ENCODE measurements at regions not wholly inside any gene's neighbourhood (a gene's known extent, or its start where the extent isn't known, plus 50 kb on each side); places are given as distances from the start of the nearest gene placed in this dataset.
"Not testable (repeated sequence)": the region's sequence is repeated elsewhere in the genome, so short reads cannot be mapped to it uniquely, and the experiment has no call there.

DNA sequence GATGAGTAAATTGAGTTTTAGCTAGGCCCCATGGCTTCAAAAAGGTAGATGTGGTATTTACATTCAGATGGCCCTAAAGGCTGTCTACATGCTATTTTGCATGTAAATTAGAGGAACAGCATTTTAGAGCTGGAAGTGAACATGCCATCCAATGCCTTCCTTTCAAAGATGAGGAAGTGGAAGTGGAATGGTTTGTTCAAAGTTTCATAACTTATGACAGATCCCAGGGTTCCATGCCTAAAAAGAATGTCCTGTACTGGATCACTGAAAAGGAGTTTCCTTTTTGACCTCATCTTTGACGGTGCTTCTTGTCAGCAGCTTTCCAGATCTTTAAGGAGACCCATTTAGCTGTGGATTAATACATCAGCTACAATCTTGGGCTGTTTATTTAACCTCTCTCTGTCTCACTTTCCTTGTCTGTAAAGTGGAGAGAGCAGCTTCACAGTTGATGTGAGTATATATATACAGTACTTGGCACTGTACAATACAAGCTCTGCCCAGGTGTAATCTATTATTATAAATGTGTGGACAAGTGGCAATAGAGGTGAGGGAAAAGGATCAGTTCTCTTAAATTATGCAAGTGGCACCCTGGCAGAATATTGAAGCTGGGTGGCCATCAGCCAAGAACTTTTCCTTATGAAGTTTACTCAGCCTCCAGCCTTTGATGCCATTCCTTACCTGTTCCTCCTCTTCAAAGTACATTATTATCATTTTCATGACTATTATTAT is 68.7 kb upstream of the GOLGA8B start:
- no peak for DNase-seq (ENCODE audit: low read depth)

DNA sequence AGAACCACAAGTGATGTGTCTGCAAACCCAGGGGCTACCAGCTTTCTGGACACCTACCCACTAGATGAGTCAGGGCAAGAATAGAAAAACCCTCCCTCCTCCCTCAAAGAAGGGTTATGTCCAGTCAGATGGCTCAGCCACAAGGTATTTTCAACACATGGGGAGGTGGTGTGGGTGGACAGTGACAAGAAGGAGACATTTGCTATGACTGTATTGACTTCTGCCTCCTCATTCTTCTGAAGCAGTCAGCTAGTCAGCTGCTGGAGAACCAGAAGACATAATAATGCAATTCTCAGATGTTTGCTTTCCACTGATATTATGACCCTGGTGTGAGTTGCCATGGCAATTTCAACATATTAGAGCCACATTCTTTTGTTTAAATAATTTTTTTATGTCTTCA is 66.7 kb upstream of the GOLGA8B start:
- no peak for DNase-seq (ENCODE audit: low read depth)

DNA sequence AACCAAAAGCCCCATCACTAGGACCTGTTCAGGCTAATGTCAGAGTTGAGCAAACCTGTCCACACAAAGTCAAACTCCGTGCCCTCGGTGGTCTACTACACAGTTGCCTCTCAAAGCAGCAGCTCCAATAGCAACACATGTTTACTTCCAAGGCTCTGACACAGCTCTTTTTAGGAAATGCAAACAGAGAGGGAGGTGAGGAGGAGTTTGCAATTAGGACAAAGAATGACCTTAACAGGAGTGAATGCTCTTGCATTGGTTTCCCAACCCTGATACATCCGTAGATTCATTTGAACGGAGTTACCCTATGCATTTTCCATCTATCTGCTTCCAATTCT is 64.8 kb upstream of the GOLGA8B start:
- DNase-seq (ENCODE audit: low read depth): no peak

DNA sequence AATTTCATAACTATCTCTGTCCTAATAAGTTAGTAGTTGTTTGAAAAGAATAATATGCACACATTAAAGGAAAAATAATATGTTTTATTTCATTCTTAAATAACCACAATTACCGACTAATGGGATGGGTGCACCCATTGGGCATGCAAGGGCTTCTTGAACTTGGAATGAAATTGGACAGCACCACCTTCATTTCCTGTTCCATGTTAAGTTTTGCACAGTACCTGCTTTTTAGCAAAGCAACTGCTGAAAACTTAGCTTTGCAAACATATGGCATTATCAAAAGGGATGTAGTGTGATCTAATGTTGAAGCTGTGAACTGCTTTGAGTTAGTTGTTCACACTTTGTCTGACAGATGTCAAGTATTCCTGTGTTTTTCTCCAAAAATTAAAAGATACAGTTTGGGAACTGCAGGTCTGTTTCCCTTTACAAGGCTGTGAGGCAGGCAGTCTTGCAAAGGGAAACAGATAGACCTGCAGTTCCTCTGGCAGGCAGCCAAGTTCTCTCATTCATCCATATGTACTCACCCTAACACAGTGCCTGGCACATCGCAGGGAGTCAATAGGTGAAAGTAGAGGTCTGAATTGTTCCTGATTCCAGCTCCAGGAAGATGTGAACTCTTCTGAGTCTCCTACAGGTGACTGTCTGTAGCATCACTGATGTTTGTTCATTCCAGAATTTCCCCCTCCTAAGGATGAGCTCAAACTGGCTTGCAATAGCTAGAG is 64.3 kb upstream of the GOLGA8B start:
- no peak for DNase-seq (ENCODE audit: low read depth)

DNA sequence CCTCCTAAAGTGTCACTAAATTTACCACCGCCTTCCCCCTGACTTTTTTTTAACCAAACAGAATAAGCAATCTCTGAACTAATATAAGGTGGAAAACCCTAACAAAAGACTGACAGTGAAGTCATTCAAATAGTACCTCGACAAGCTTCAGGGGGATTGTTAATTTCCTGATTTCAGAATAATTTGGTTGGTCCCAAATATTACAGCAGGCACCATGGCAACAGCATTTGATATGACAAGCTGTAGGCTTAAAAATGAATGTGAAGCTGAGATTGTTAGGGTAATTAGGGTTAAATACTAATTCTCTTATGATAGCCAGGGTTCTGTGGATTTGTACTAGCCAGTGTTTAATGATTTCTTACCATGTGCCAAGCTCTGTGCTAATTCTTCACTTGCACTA is 63.5 kb upstream of the GOLGA8B start:
- no peak for DNase-seq (ENCODE audit: low read depth)

DNA sequence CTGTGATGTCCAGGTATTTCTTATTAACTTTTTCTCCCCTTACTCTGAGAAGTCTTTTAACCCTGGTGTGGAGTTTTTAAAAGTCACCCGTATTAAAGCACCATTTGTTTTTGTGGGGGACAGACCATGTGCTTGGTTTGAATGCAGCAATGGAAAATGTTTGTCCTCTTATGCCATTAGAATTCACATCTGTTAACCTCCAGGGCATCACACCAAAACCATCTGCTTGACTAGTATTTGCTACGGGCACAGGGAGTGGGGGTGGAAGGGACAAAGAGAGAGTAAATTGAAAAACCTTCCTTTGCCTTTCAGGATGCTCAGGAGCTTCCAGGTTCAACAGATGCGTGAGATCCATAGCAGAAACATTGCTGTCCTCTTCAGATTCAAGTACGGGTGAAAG is 61.4 kb upstream of the GOLGA8B start:
- no peak for DNase-seq (ENCODE audit: low read depth)

DNA sequence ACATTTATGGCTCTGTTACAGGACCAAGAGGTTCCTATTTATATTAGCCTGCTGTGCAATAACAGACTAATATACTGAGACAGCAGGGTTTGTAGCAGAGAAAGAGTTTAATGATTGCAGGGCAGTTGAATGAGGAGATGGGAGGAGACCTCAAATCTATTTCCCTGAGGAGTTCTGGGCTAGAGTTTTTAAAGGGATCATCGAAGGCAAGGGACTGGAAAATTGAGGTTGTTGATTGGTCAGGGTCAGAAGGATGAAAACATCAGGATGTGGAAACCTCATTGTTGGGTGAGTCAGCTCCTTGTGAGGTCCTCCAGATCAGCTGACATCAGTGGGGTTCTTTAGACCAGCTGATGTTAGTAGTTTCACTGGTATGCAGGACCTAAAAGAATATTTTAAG is 60.6 kb upstream of the GOLGA8B start:
- no peak for DNase-seq (ENCODE audit: low read depth)

DNA sequence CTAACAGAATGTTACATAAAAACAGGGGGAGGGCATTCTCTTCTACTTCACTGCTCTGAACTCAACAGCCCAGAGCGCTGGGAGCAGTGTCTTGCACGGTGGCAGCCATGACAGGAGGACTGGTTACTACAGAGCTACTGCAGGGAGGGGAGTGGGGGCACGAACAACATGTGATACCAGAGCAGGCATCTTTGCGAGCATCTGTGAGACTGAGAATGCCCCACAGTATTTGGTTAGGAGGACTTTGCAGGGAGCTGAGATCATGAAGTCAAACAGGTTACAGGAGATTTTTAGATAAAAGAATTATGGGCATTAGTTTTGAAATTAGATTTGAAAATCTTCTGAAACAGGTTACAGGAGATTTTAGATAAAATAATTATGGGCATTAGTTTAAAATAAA is 58.8 kb upstream of the GOLGA8B start:
- no peak for DNase-seq (ENCODE audit: low read depth)

DNA sequence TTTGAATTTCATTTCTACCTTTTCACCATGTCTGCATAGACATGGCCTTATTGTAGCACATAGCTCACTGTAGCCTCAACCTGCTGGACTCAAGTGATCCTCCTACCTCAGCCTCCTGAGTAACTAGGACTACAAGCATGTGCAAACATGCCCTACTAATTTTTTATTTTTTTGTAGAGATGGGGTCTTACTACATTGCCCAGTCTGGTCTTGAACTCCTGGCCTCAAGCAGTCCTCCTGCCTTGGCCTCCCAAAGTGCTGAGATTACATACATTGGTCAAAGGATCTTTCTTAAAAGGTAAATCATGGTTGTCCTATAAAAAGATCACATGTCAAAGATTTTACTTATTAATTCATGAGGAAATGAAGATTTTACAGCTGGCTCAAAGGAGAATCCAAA is 57.2 kb upstream of the GOLGA8B start:
- no peak for DNase-seq (ENCODE audit: low read depth)

DNA sequence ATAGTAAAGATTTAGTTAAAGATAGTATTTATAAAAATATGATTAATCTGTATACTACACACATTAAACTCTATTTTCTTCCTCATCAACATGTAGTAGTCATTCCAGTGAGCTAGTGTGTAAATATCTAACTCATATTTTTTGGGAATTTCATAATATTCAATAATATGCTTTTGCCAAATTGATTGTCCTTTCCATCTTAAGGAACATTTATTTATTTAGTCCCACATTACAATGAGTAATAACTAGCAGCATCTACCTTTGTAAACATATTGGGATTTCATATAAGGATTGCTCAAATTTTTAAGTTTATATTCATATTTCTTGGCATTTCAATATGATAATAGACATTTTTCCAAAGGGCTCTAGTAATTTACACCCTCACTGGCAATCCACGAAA is 53.9 kb upstream of the GOLGA8B start:
- no peak for DNase-seq (ENCODE audit: low read depth)

DNA sequence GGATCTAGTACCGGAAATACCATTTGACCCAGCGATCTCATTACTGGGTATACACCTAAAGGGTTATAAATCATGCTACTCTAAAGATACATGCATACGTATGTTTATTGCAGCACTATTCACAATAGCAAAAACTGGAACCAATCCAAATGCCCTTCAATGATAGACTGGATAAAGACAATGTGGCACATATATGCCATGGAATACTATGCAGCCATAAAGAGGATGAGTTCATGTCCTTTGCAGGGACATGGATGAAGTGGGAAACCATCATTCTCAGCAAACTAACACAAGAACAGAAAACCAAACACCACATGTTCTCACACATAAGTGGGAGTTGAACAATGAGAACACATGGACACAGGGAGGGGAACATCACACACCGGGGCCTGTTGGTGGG is 50.2 kb upstream of the GOLGA8B start:
- not testable (repeated sequence) for DNase-seq (ENCODE audit: low read depth)

Data from CMK (cell line).